ENCODE measurements at regions not wholly inside any gene's neighbourhood (a gene's known extent, or its start where the extent isn't known, plus 50 kb on each side); places are given as distances from the start of the nearest gene placed in this dataset.

- no peak for DNase-seq (ENCODE audit: low read depth in 2 of 2)
These were observed 54.0 kb downstream of the C11orf91 start for GRCh38 chr11:33646629-33647028.

DNA sequence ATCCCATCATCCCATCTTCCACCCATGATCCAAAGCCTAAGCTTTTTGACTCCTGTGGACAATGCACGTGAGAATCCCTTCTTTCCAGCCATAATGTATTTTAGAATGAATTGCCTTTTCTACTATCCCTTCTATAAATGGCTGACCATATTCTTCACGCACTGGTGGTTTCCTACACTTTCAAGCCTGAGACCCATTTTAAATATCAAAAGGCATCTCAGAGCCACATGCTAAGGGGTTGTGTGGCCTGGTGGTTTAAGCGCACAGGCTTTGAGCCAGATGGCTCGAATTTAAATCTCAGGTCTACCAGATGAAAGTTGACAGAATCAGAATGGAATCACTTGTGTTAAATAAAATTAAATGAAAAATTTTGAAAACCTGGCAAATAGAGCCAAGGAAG lies 54.5 kb downstream of the C11orf91 start:
- DNase-seq (ENCODE audit: low read depth in 2 of 2) = no peak

- no peak for DNase-seq (ENCODE audit: low read depth in 2 of 2)
These were observed 54.9 kb downstream of the C11orf91 start for GRCh38 chr11:33645686-33646085.

- DNase-seq (ENCODE audit: low read depth in 2 of 2) = no peak
These were observed 57.3 kb downstream of the C11orf91 start for GRCh38 chr11:33643167-33643824.

DNA sequence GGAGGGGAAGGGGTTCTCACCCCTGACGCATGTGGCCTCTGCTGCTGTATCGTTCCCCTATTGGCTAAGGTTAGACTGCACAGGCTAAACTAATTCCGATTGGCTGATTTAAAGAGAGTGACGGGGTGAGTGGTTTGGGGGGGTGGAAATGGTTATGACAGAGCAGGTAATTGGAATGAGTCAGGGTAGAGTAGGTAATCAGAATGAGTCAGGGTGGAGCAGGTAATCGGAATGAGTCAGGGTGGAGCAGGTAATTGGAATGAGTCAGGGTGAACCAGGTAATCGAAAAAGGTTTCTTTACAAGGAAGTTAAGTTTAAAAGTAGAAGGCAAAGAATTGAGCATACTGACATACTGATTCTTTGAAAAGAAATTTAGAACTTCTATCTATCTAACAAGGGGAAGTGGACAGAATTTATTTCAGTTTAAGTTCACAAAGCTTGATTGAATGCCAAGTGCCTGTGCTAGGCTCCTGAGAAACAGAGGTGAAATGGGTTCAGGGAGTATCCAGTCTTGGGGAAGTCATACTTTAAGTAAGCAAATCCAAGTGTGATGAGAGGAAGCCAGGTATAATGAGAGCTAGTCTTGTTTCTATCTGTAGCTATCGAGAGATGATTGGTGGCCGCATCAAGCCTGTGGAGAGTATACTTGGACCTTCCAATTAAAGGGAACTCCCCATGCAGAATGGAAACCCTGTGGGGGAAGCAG lies 58.0 kb downstream of the C11orf91 start:
- DNase-seq (ENCODE audit: low read depth in 2 of 2) = no peak

DNA sequence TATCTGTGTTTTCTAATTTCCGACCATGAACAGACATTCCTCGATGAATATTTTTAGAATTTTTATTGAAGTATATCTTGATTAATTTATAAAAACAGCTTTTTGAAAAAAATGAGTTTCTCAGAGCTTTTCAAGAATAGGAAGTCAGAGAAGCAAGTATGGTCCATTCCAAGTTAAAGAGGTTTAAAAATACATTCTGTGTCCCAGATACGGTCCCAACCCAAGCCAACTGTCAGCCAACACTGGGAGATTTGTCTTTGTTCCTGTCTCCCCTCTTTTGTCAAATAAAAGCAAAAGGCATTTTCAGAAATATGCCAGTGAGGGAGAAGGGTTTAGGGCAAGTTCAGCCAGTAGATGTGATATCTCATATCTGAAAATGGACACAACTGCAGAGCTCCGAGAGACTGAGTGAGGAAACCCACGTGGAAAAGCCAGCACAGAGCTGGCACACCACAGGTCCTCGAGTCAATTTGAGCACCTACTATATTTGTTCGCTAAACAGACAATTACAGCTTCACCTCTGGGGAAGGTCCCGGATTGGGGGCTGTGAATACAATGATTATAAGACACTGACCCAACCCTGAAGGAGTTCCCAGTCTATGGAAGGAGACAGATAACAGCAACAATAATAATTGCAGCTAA lies 59.8 kb downstream of the C11orf91 start:
- no peak for DNase-seq (ENCODE audit: low read depth in 2 of 2)

DNA sequence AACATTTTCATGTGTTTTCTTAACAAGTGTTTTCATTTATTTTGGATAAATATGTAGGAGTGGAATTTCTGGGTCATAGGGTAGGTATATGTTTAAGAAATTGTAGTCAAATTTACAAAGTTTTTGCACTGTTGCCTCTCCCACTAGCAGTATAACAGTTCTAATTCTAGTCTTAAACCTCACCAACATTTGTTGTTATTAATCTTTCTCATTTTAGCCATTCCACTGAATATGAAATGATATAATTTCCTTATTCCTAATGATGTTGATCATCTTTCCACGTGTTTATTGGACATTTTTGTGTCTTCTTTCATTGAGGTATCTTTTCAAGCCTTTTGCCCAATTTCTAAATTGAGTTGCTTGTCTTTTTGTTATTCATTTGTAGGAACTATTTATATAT lies 62.0 kb downstream of the C11orf91 start:
- DNase-seq (ENCODE audit: low read depth in 2 of 2) = no peak

DNA sequence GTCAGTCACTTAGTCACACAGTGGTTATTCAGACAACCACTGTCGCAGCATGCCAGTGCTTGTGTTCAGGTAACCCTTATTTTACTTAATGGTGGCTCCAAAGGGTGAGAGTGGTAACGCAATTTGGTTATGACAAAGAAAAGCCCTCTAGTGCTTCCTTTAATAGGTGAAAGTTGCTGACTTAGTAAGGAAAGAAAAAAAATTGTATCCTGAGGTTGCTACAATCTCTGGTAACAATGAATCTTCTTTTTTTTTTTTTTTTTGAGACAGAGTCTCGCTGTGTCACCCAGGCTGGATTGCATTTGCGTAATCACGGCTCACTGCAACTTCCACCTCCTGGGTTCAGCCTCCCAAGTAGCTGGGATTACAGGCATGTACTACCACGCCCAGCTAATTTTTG lies 64.5 kb downstream of the C11orf91 start:
- no peak for DNase-seq (ENCODE audit: low read depth in 2 of 2)

GRCh38 chr11:33635161-33635560 lies 65.5 kb downstream of the C11orf91 start:
- no peak for DNase-seq (ENCODE audit: low read depth in 2 of 2)

DNA sequence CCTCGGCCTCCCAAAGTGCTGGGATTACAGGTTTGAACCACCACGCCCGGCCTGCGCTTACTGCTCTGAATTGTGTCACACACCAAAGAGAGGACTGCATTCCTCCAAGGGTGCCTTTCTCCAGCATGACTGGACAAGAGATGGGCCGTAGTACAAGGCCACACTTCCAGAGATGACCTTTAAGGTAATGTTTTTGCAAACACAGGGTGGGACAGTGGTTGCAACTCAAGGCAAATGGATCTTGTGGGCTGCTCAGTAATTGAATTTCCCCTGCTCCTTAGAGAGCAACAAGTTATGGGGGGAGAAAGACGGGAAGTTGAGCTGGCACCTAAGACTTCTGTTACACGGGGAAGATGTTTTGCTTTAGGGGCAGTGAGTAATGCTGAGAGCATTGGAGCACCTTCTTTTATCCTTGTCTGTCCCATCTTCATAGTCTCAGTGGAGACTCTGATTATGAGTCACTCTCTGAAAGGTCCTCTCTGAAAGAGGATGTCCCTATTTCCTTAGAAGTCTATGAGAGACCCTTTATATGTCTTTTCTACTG lies 66.3 kb downstream of the C11orf91 start:
- DNase-seq (ENCODE audit: low read depth in 2 of 2) = no peak

GRCh38 chr11:33633251-33634003 lies 67.2 kb downstream of the C11orf91 start:
- no peak for DNase-seq (ENCODE audit: low read depth in 2 of 2)

DNA sequence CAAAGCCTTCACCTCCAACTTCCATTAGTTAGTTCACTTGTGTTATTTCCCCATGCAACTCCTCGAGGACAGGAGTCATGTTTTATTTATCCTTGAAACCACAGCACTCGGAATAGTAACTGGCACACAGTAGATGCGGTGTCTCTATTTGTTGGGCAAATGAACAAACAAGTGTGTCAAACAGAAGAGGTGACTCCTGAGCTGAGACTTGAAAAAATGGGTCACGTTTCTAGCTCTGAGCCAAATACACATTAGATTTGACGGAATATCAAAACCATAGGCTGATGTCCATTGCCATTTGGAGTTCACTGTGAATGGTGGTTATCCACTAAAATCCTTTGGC lies 68.9 kb downstream of the C11orf91 start:
- DNase-seq (ENCODE audit: low read depth in 2 of 2) = no peak

DNA sequence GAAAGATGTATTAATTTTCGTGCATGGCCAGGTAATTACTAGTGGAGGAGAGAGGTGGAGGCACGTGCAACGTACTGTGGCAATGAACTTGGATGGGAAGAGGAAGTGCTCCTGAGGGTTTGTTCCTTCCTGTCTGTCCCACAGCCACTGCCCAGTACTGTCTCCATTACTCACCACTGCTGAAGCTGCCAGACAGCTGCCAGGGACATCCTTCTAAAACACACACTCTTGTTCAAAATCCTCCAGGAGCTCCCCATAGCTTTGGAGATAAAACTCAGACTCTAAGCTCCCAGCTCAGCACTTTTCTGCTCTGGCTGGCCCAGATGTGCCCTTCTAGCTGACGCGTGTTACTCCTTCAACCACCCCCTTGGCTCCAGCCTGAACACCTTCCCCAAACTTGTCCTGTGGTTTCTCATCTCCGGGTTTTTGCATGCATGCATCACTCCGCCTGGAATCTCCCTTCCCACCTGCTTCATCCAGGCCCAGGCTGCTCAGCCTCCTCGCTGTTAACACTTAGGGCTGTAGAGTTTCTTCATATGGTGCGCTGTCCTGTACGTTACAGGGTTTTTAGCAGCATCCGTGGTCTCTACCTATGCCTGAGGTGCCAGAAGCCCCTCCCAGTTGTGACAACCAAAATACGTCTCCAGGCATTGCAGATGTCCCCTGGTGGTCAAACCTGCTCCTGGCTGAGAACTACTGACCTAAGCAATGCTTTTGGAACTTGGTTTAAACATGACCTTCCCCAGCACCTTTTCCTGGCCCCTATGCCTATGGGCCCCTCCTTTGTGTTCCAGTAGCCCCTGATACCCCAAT lies 69.5 kb downstream of the C11orf91 start:
- DNase-seq (ENCODE audit: low read depth in 2 of 2) = no peak

DNA sequence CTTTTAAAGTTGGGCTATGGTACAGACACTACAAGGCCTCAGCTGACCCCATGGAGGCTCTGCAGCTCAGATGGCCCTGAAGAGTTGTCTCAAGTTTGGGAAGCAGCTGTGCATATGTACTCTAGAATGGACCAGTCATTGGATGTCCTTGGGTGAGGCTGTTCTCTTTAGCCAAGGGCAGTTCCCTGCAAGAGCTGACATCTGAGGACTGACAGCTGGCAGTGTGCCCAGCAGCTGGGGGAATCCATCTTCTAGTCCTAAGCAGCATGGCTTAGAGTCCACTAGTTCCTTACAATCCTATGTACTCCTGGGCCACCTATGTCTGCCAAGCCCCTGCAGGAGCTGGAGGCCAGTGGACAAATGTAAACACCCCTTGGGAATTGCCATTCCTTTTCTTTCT lies 76.5 kb downstream of the C11orf91 start:
- DNase-seq (ENCODE audit: low read depth in 2 of 2) = no peak

- no peak for DNase-seq (ENCODE audit: low read depth in 2 of 2)
These were observed 77.8 kb downstream of the C11orf91 start for GRCh38 chr11:33622806-33623205.

DNA sequence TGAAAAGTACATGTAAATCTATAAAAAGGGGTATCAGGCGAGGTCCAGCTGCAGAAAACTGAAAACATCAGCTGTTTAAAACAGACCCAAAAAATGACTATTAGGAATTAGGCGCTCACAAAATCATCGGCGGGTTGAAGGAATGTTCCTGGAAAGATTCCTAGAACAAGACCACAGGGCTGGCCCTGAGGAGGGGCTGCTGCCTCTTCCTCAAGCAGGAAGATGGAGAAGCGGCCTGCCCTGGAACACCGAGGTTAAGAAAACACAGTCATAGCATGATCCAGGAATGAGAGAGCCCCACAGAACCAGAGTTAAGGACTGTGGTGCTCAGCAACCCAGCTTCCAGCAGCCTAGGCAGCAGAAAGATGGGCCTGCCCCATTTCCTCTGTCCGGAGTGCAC lies 78.4 kb downstream of the C11orf91 start:
- DNase-seq (ENCODE audit: low read depth in 2 of 2) = no peak

DNA sequence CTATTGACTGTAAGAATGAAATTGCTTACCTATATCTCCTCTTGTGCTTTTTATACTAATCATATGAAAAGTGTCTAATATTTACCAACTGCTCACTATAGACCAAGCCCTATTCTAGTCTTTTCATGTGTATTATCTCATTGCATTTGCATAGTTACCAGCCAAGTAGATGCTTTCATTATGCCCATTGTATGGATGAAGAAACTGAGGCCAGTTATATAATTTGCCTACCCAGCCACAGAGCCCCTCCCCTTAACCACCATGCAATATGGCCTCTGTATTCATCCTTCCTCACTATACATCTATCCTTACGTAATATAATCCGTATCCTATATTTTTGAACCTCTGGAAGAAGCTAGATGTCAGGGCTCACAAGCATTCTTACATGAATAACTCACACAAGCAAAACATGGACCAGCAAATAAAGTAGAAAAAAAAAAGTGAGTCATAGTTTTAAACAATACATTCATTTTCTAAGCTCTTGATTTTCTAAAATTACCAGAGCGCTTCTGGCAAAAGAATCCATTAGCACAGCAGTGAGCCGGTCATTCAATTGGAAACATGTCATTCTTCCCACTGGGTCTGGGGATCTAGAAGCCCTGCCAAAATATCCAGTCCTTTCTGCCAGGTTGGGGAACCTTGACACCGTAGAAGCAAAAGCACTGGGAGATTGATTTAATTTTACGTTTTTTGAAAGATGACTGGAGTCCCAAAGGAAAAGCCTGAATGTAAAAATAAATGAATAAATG lies 80.0 kb downstream of the C11orf91 start:
- no peak for DNase-seq (ENCODE audit: low read depth in 2 of 2)

DNA sequence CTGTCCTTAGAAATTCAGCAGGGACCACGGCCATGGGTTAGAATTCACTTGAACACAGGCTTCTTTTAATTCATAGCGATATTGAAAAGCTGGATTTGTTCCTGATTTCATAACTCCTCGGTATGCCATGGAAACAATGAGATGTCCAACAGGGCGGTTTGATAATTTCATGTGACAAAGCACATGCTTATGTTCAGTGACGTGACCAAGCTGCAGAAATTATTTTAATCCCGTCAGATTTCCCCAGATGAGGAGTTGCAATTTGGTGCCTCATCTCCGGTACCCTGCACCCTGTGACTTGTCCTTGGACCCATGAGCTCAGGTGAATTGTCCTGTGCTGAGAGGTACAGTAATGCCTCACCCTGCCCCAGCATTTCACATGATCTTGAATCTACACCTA lies 81.7 kb downstream of the C11orf91 start:
- DNase-seq (ENCODE audit: low read depth in 2 of 2) = no peak

DNA sequence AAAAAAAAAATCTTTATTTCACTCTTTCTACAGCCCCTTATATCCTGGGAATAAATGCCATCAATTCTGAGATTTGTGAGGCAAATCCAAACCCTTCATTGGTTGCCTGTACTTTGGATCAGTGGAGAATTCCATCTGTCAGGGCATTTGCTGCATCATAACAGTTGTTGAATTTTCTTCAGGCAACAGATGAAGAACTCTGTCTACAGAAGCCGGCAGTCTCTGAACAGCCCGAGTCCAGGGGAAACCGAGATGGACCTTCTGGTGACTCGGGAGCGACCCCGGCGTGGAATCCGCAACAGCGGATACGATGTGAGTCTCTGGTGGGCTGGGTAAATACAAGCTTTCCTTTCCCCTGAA lies 82.3 kb downstream of the C11orf91 start:
- DNase-seq (ENCODE audit: low read depth in 2 of 2) = no peak

GRCh38 chr11:33617672-33618350 lies 82.8 kb downstream of the C11orf91 start:
- no peak for DNase-seq (ENCODE audit: low read depth in 2 of 2)
